HEK293 (cell line): ENCODE measurements at regions not wholly inside any gene's neighbourhood (a gene's known extent, or its start where the extent isn't known, plus 50 kb on each side); places are given as distances from the start of the nearest gene placed in this dataset.

Experiments used
- CTCF ChIP-seq: fragments of 450-650 bp; formaldehyde crosslinking; IDR thresholded peaks from 2 replicates; pipeline ENCODE4 v1.5.1; 2016; ENCODE audit warnings: missing biosample characterization, missing genetic modification characterization
- MYNN ChIP-seq: fragments of 450-650 bp; formaldehyde crosslinking; IDR thresholded peaks from 2 replicates; pipeline ENCODE4 v1.5.1; 2016; ENCODE audit warnings: missing biosample characterization, missing genetic modification characterization, borderline replicate concordance
- YY1 ChIP-seq: fragments of 450-650 bp; formaldehyde crosslinking; IDR thresholded peaks from 2 replicates; pipeline ENCODE4 v1.5.1; 2018; ENCODE audit warnings: missing biosample characterization, missing genetic modification characterization
- ZBTB17 ChIP-seq: fragments of 450-650 bp; formaldehyde crosslinking; IDR thresholded peaks from 2 replicates; pipeline ENCODE4 v1.5.1; 2016; ENCODE audit warnings: missing biosample characterization, missing genetic modification characterization
- ZNF138 ChIP-seq: fragments of 450-650 bp; formaldehyde crosslinking; IDR thresholded peaks from 2 replicates; pipeline ENCODE4 v1.5.1; 2016; ENCODE audit warnings: missing biosample characterization, missing genetic modification characterization, borderline replicate concordance
- ZNF26 ChIP-seq: fragments of 450-650 bp; formaldehyde crosslinking; IDR thresholded peaks from 2 replicates; pipeline ENCODE4 v1.5.1; 2016; ENCODE audit warnings: missing biosample characterization, missing genetic modification characterization
- ZNF302 ChIP-seq: fragments of 450-650 bp; formaldehyde crosslinking; IDR thresholded peaks from 2 replicates; pipeline ENCODE4 v1.5.1; 2016; ENCODE audit warnings: missing biosample characterization, missing genetic modification characterization, low read depth
- ZNF37A ChIP-seq: fragments of 450-650 bp; IDR thresholded peaks from 2 replicates; pipeline ENCODE4 v1.5.1; 2018; ENCODE audit warnings: missing biosample characterization, missing genetic modification characterization
- ZNF398 ChIP-seq: fragments of 450-650 bp; formaldehyde crosslinking; IDR thresholded peaks from 2 replicates; pipeline ENCODE4 v1.5.1; 2017; ENCODE audit warnings: missing biosample characterization, missing genetic modification characterization
- ZNF521 ChIP-seq: fragments of 450-650 bp; formaldehyde crosslinking; IDR thresholded peaks from 2 replicates; pipeline ENCODE4 v1.5.1; 2017; ENCODE audit warnings: missing biosample characterization, mild to moderate bottlenecking, missing genetic modification characterization

GRCh38 chr14:22046063-22046462 lies 372.4 kb upstream of the OR4E1 start:
- no peak for TF ChIP-seq ZNF138 (tag by site-specific recombination)
- no peak for TF ChIP-seq ZNF26 (tag by site-specific recombination)
- no peak for TF ChIP-seq ZNF302 (tag by site-specific recombination)
- TF ChIP-seq CTCF (tag by site-specific recombination) = no peak
- no peak for TF ChIP-seq ZNF37A
- TF ChIP-seq MYNN (tag by site-specific recombination) = no peak
- TF ChIP-seq YY1 = no peak
- no peak for TF ChIP-seq ZBTB17 (tag by site-specific recombination)
- TF ChIP-seq ZNF521 (tag by site-specific recombination) = no peak
- TF ChIP-seq ZNF398 (tag by site-specific recombination) = no peak
